ENCODE measurements at regions not wholly inside any gene's neighbourhood (a gene's known extent, or its start where the extent isn't known, plus 50 kb on each side); places are given as distances from the start of the nearest gene placed in this dataset.

DNA sequence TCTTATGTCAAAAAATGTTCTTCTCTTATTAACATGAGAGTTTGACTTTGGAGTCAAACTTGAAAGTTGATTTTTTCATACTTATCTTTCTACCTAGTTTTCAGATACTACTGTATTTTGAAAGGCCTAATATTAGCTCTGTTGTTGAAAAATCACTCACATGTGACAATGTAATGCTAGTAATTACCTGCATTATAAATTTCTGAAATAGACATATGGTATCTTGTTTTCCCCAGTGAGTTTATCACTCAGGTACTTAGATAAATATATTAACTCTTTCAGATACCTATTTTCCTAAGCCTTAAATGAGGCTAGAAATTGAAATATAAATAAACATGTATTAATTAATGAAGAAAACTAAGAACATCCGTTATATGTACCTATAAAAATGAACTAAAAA is 2089.3 kb downstream of the MAT2B start:
- TF ChIP-seq CTCF (optimal IDR thresholded peaks at IDR 0.05 in 1 of 3, IDR thresholded peaks at IDR 0.05 in 1 of 3, conservative IDR thresholded peaks at IDR 0.05 in 1 of 3; ENCODE audit: extremely low read depth in 1 of 3, insufficient read depth in 2 of 3, low read length in 3 of 3) (no peak), EZH2 (IDR thresholded peaks at IDR 0.05; ENCODE audit: low read length) (no peak)

Data from keratinocyte (primary cell).